BLaER1 (cell line): ENCODE measurements at regions not wholly inside any gene's neighbourhood (a gene's known extent, or its start where the extent isn't known, plus 50 kb on each side); places are given as distances from the start of the nearest gene placed in this dataset.

ENCODE experiments used
- H3K27ac ChIP-seq: shearing (Covaris generic); formaldehyde crosslinking; 2 replicates; pipeline ENCODE4 v1.8.1; 2022
- H3K27me3 ChIP-seq: shearing (Covaris generic); formaldehyde crosslinking; 2 replicates; pipeline ENCODE4 v1.8.1; 2022
- H3K36me3 ChIP-seq: shearing (Covaris generic); formaldehyde crosslinking; 2 replicates; pipeline ENCODE4 v1.8.1; 2022
- H3K4me1 ChIP-seq: shearing (Covaris generic); formaldehyde crosslinking; 2 replicates; pipeline ENCODE4 v1.8.1; 2022
- H3K4me2 ChIP-seq: shearing (Covaris generic); formaldehyde crosslinking; 2 replicates; pipeline ENCODE4 v1.8.1; 2022
- H3K4me3 ChIP-seq: shearing (Covaris generic); formaldehyde crosslinking; 2 replicates; pipeline ENCODE4 v1.8.1; 2022
- H3K9ac ChIP-seq: shearing (Covaris generic); formaldehyde crosslinking; 2 replicates; pipeline ENCODE4 v1.8.1; 2022
- H3K9me3 ChIP-seq: shearing (Covaris generic); formaldehyde crosslinking; 2 replicates; pipeline ENCODE4 v1.8.1; 2022
- H4K20me1 ChIP-seq: shearing (Covaris generic); formaldehyde crosslinking; 2 replicates; pipeline ENCODE4 v1.8.1; 2022
- Cebpa-rat ChIP-seq: shearing (Covaris generic); IDR thresholded peaks from 2 replicates; pipeline ENCODE4 v1.8.1; 2022

DNA sequence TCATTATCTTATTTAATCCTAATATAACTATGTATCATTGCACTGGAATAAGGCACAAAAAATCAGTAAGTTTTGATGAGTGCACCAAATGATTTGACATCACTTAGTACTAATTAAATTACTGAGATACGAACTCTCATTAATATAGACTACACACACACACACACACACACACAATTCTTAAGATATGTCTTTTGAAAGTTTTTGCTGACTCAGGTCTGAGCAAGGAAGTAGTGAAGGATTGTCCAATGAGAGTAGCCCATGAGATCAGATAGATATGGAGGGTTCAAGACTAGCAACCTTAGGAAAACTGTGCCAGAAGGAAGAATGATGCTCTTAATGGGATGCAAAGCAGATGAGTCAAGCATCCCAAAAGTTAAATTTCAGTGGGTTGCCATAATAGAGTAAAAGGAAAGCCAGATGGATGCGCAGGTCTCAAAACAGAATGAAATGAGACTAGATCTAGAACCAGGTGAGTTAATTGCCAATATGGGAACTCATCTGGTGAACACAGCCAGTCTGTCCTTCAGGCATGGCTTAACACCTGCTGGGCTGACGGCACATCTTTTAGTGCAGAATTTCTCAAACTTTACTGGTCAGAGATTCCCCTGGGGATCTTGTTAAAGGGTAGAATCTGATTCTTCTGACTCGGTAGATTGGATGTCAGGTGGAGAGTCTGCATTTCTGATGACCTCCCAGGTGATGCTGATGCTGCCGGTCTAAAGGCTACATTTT lies 197.0 kb upstream of the NR4A3 start:
- H3K9ac ChIP-seq = no peak overlapping the region

DNA sequence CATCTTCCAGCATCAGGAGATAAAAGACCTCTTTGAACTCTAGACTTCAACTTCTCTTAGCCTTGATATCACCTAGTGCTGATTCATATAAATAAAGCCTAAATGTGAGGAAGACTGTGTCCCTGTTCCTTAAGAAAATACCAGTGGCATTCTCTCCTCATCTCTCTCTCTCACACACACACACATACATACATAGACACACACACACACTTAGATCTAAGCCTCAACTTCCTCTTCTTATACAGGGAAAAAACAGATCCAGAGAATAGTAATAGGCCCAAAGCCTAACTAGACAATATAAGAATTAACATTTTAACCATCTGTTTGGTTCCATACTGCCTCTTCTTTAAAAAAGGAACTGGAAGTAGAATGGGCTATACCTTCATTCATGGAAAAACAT lies 195.3 kb upstream of the NR4A3 start:
- H3K9me3 ChIP-seq = no peaks in the 10 kb centered on the region
- no peak overlapping the region for H3K4me3 ChIP-seq
- H3K36me3 ChIP-seq = no peaks in the 10 kb centered on the region
- no peak overlapping the region for H3K27ac ChIP-seq
- no peak for TF ChIP-seq Cebpa-rat
- H3K9ac ChIP-seq = no peak overlapping the region
- H3K4me2 ChIP-seq = no peak overlapping the region
- peaks cover 4% of the 10 kb centered on the region; the same call in 1 of the 2 replicates for H3K4me1 ChIP-seq
- no peaks in the 10 kb centered on the region for H3K27me3 ChIP-seq
- no peaks in the 10 kb centered on the region for H4K20me1 ChIP-seq

More for the DNA sequence above, 197.0 kb upstream of the NR4A3 start:
- no peak overlapping the region for H3K4me3 ChIP-seq
- H3K27me3 ChIP-seq = no peaks in the 10 kb centered on the region
- no peaks in the 10 kb centered on the region for H3K9me3 ChIP-seq
- no peak overlapping the region for H3K27ac ChIP-seq
- no peaks in the 10 kb centered on the region for H4K20me1 ChIP-seq
- H3K4me1 ChIP-seq = peaks cover 4% of the 10 kb centered on the region; the same call in 1 of the 2 replicates
- H3K4me2 ChIP-seq = no peak overlapping the region
- TF ChIP-seq Cebpa-rat = no peak
- H3K36me3 ChIP-seq = no peaks in the 10 kb centered on the region

DNA sequence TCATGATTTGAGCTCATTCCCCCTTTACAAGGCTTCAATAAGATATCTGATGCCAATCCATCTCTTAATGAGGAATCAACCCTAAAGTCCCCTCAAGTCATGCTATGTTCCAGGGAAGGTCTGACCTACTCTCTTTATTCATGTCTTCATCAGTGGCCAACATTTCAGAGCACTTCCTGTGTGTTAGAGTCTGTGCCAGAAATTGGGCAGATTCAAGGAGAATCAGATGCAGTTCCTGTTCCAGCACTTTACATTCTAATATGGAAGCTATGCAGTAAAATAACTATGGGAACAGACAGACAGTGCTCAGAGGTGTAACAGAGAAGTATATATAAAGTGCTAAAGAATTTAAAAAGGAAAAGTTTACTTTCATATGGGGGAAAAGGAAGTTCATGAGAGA lies 193.4 kb upstream of the NR4A3 start:
- no peaks in the 10 kb centered on the region for H4K20me1 ChIP-seq
- H3K27me3 ChIP-seq = no peaks in the 10 kb centered on the region
- H3K9ac ChIP-seq = no peak overlapping the region
- TF ChIP-seq Cebpa-rat = no peak
- H3K27ac ChIP-seq = no peak overlapping the region
- H3K36me3 ChIP-seq = no peaks in the 10 kb centered on the region
- H3K4me1 ChIP-seq = peaks cover 8% of the 10 kb centered on the region; the same call in 1 of the 2 replicates
- no peak overlapping the region for H3K4me2 ChIP-seq
- no peak overlapping the region for H3K4me3 ChIP-seq
- H3K9me3 ChIP-seq = no peaks in the 10 kb centered on the region

DNA sequence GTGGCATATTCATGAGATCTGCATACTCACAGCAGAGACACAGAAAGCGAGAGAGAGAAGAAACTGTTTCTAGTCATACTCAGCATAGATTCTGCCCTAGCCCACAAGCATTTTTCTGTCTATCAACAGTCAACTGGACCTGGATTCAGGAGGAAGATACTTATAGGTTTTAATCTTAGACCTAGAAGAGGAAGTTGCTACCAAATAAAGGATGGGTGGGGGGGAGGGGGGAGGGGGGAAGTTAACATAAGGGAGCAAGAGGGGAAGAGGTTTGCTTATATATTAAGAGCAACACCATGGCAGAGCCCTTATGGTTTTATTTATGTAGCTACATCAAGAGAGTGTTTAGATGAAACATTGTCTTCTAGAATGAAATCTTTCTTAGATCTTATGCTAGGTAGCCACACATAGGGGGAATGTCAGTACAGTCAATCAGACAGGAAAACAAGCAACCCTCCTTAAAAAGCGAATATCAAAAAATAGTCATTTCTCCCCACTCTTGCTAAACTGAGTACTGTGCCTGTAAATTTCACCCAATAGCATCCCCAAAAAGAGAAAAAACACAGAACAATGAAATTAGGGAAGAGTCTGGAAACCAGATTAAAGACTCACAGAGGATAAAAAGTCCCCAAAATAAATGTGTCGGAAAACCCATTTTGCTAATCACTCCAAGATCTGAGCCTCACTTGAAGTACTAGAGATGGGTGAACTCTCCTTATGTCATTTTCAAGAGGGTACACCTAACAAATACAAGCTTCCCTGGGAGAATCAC lies 192.7 kb upstream of the NR4A3 start:
- Histone ChIP-seq H3K4me1 (peaks cover 8% of the 10 kb centered on the region; the same call in 1 of the 2 replicates), H3K36me3 (no peaks in the 10 kb centered on the region), H3K27me3 (no peaks in the 10 kb centered on the region), H3K9me3 (no peaks in the 10 kb centered on the region), H3K4me3 (no peak overlapping the region), H3K4me2 (no peak overlapping the region), H3K27ac (no peak overlapping the region), H4K20me1 (no peaks in the 10 kb centered on the region), H3K9ac (no peak overlapping the region)
- no peak for TF ChIP-seq Cebpa-rat

DNA sequence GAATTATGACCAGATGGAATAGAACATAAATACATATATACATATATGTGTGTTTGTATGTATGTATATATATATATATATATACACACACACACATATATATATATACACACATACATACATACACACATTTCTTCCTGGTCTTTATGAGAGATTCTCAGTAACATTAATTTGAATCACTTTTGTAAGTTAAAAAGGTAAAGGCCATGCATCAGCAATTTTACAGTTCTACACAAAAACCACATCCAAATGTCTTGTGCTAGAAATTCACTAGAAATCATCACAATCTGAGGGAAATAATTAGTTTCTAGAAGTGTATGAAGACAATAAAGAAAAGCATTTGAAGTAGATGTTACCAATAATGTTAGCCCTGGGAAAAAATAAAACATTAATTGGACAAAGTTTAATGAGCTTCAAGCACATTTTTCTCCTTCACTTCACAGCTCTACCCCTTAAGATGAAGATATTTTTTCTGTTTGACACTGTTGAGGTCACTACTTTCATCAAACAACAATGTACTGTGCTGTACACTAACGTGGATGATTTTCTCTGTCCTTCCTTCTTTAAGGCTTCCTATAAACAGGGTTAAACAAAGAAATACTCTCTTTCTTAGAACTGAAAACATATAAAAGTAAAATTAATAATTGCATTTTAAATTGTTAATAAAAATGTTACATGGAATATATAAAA lies 189.2 kb upstream of the NR4A3 start:
- Histone ChIP-seq H3K27me3 (no peaks in the 10 kb centered on the region), H3K4me3 (no peak overlapping the region), H3K9ac (no peak overlapping the region), H4K20me1 (no peaks in the 10 kb centered on the region), H3K27ac (no peak overlapping the region), H3K36me3 (no peaks in the 10 kb centered on the region), H3K9me3 (no peaks in the 10 kb centered on the region), H3K4me2 (no peak overlapping the region), H3K4me1 (peaks cover 8% of the 10 kb centered on the region; the same call in 1 of the 2 replicates)
- no peak for TF ChIP-seq Cebpa-rat

DNA sequence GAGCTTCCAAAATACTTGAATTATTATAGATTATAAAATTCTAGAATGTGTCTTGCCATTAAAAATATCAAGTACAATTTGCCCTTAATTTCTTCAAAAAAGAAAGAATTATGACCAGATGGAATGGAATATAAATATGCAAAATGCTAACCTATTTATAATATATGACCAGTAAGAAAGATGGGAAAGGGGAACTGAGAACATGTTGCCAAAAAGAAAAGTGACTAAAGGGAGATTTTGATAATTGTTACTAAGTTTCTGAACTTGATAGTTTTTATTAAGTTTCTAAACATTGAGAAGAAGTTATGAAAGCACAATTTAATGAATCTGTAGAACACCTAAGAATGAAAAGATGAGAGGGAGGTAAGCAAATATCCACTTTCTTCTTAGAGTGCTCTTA lies 188.4 kb upstream of the NR4A3 start:
- H3K4me3 ChIP-seq = no peak overlapping the region
- H4K20me1 ChIP-seq = no peaks in the 10 kb centered on the region
- H3K36me3 ChIP-seq = no peaks in the 10 kb centered on the region
- H3K4me2 ChIP-seq = no peak overlapping the region
- H3K4me1 ChIP-seq = peaks cover 8% of the 10 kb centered on the region; the same call in 1 of the 2 replicates
- no peak for TF ChIP-seq Cebpa-rat
- no peak overlapping the region for H3K27ac ChIP-seq
- H3K9me3 ChIP-seq = no peaks in the 10 kb centered on the region
- no peaks in the 10 kb centered on the region for H3K27me3 ChIP-seq
- no peak overlapping the region for H3K9ac ChIP-seq

DNA sequence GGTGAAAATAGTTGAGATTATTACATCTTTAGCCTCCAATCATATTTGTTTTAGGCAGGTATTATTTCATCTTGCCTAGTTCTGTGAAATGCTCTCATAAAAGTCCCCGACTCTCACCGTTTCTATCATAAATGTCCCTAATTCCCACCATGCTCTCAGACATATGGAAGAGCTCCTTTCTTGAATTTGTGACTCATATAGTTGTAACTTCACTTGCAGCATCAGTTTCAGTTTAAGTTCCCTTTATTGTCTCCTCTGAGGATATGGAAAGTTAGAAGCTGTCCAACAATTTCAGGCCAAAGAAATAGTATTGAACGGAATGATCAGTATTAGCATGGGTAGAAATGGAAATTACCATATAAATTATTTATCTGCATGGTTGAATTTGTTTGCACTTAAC lies 187.5 kb upstream of the NR4A3 start:
- peaks cover 6% of the 10 kb centered on the region; the same call in 1 of the 2 replicates for H3K4me1 ChIP-seq
- H3K27me3 ChIP-seq = no peaks in the 10 kb centered on the region
- H3K9ac ChIP-seq = no peak overlapping the region
- H3K36me3 ChIP-seq = no peaks in the 10 kb centered on the region
- no peak overlapping the region for H3K27ac ChIP-seq
- no peaks in the 10 kb centered on the region for H3K9me3 ChIP-seq
- H3K4me3 ChIP-seq = no peak overlapping the region
- H4K20me1 ChIP-seq = no peaks in the 10 kb centered on the region
- no peak for TF ChIP-seq Cebpa-rat
- H3K4me2 ChIP-seq = no peak overlapping the region

DNA sequence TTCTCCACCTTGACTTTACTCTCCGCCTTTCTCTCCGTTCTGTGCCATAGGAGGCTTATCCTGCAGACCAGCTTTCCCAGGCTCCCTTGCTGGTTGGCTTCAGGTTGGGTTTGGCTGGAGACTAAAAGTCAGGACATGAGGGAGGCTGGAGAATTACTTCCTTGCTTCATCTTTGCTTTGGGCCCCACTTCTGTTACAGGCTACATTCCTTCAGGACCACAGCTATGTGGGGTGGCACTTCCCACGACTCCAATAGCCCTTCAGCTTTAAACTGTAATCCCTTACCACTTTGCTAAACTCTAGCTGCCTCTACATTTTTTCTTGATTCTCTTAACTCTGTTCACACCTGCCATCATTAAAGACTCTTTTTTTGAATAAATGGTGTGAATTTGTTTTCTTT lies 186.7 kb upstream of the NR4A3 start:
- TF ChIP-seq Cebpa-rat = no peak

DNA sequence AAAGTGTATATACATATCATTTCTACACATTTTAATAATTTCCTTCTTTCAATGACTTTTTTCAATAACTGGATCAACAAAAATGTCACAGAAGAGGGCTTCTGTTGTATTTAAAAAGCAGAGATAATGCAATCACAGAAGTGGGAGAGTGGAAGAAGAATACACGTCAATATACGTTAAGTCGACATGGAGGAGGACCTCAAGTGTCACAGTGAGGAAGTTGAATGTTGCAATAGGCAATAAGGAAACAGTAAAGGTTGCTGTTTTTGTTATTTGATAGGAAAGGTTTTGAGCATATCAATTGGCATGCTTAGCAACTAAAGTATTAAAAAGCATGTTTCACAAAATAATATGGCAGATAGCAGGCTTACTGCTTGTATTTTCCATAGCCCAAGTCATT lies 184.0 kb upstream of the NR4A3 start:
- TF ChIP-seq Cebpa-rat = no peak
- H3K4me1 ChIP-seq = peaks cover 1% of the 10 kb centered on the region; the same call in 1 of the 2 replicates
- H3K36me3 ChIP-seq = no peaks in the 10 kb centered on the region
- H4K20me1 ChIP-seq = no peaks in the 10 kb centered on the region
- H3K9ac ChIP-seq = no peak overlapping the region
- no peak overlapping the region for H3K27ac ChIP-seq
- peaks cover 13% of the 10 kb centered on the region for H3K9me3 ChIP-seq
- no peak overlapping the region for H3K4me2 ChIP-seq
- no peak overlapping the region for H3K4me3 ChIP-seq
- no peaks in the 10 kb centered on the region for H3K27me3 ChIP-seq

More for the DNA sequence above, 186.7 kb upstream of the NR4A3 start:
- H3K36me3 ChIP-seq = no peaks in the 10 kb centered on the region
- no peak overlapping the region for H3K9ac ChIP-seq
- H4K20me1 ChIP-seq = no peaks in the 10 kb centered on the region
- no peak overlapping the region for H3K4me2 ChIP-seq
- no peak overlapping the region for H3K4me3 ChIP-seq
- H3K4me1 ChIP-seq = peaks cover 4% of the 10 kb centered on the region; the same call in 1 of the 2 replicates
- no peak overlapping the region for H3K27ac ChIP-seq
- H3K27me3 ChIP-seq = no peaks in the 10 kb centered on the region
- H3K9me3 ChIP-seq = no peaks in the 10 kb centered on the region

DNA sequence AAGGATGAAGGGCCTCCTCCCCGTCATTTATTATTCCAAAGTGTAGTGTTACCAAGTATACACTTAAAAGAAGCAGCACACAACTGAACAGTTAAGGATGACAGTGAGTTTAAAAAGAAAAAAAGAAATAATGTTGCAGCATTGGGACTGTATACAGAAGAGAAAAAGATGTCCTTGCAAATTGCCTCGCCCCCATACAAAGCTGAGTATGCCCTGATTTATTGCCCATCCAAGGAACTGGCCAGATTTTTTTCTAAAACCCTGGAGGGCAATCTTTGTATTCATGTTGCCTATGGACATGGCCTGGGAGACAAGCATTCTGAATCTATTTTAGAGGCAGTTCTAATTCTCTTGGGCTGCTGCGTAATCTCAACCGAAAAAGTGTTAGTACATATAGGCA lies 182.7 kb upstream of the NR4A3 start:
- Histone ChIP-seq H3K36me3 (no peaks in the 10 kb centered on the region), H3K9ac (no peak overlapping the region), H3K4me2 (no peak overlapping the region)

More for the DNA sequence above, 182.7 kb upstream of the NR4A3 start:
- TF ChIP-seq Cebpa-rat = no peak
- H3K27ac ChIP-seq = no peak overlapping the region
- no peaks in the 10 kb centered on the region for H3K27me3 ChIP-seq
- no peaks in the 10 kb centered on the region for H3K4me1 ChIP-seq
- H3K9me3 ChIP-seq = peaks cover 13% of the 10 kb centered on the region
- no peak overlapping the region for H3K4me3 ChIP-seq
- no peaks in the 10 kb centered on the region for H4K20me1 ChIP-seq
